ENCODE measurements at regions not wholly inside any gene's neighbourhood (a gene's known extent, or its start where the extent isn't known, plus 50 kb on each side); places are given as distances from the start of the nearest gene placed in this dataset.

- Histone ChIP-seq H3K36me3 (replicated peaks in 1 of 2; ENCODE audit: control insufficient read depth in 1 of 2, insufficient read depth in 2 of 2, low read length in 2 of 2) (no peaks in the 10 kb centered on the region), H3K4me3 (replicated peaks in 1 of 3; ENCODE audit: insufficient read depth in 1 of 3, low read depth in 2 of 3, low read length in 3 of 3) (no peak overlapping the region), H3K79me2 (ENCODE audit: insufficient read depth, low read length) (no peaks in the 10 kb centered on the region), H3K27ac (ENCODE audit: extremely low read length, insufficient read depth, low read length) (no peak overlapping the region), H2AFZ (ENCODE audit: low read length) (no peak overlapping the region), H3K4me2 (ENCODE audit: low read depth, low read length) (no peak overlapping the region), H3K9me3 (ENCODE audit: low read length) (peaks cover 54% of the 10 kb centered on the region), H3K9ac (ENCODE audit: insufficient read depth, low read depth, low read length) (no peak overlapping the region), H4K20me1 (ENCODE audit: insufficient read depth, low read length) (no peaks in the 10 kb centered on the region), H3K4me1 (ENCODE audit: insufficient read depth, low read length) (no peaks in the 10 kb centered on the region), H3K27me3 (ENCODE audit: control insufficient read depth in 1 of 2, insufficient read depth in 2 of 2, low read length in 2 of 2) (no peaks in the 10 kb centered on the region)
- FAIRE-seq (no peak), DNase-seq (ENCODE audit: low spot score) (no peak), ATAC-seq (no peak)
- WGBS (ENCODE audit: low lambda C conversion rate): 19% methylated on average over 7 of the region's 12 CpGs
- ChIA-PET CTCF (ENCODE audit: low intra/inter-chr PET ratio, low total read pairs) (no interaction called here), POLR2A (no interaction called here)
- TF ChIP-seq JUN (CRISPR knock-in tag; IDR thresholded peaks at IDR 0.05) (no peak), ZNF562 (CRISPR knock-in tag; IDR thresholded peaks at IDR 0.05; ENCODE audit: borderline replicate concordance) (no peak), TCF7L2 (IDR thresholded peaks at IDR 0.05; ENCODE audit: low read depth, low read length) (no peak), KAT2B (IDR thresholded peaks at IDR 0.05; ENCODE audit: borderline replicate concordance, low read depth, low read length) (no peak), IRF9 (CRISPR knock-in tag; IDR thresholded peaks at IDR 0.05; ENCODE audit: borderline replicate concordance) (no peak), KLF11 (CRISPR knock-in tag; IDR thresholded peaks at IDR 0.05) (no peak), ZNF768 (CRISPR knock-in tag; IDR thresholded peaks at IDR 0.05) (no peak), ZNF550 (CRISPR knock-in tag; IDR thresholded peaks at IDR 0.05; ENCODE audit: borderline replicate concordance) (no peak), ZNF18 (CRISPR knock-in tag; IDR thresholded peaks at IDR 0.05; ENCODE audit: insufficient replicate concordance) (no peak), HCFC1 (IDR thresholded peaks at IDR 0.05; ENCODE audit: low read depth, low read length) (no peak), PHF21A (CRISPR knock-in tag; IDR thresholded peaks at IDR 0.05) (no peak), ZNF556 (CRISPR knock-in tag; IDR thresholded peaks at IDR 0.05; ENCODE audit: borderline replicate concordance) (no peak), ZNF781 (CRISPR knock-in tag; IDR thresholded peaks at IDR 0.05; ENCODE audit: borderline replicate concordance, not compliant biosample characterization) (no peak), PHB2 (IDR thresholded peaks at IDR 0.05; ENCODE audit: partially characterized antibody) (no peak), RELA (CRISPR knock-in tag; IDR thresholded peaks at IDR 0.05) (no peak)
- intact Hi-C loops (cut with micrococcal nuclease; ENCODE audit: unreplicated experiment): no loop called here
- in situ Hi-C loops (cut with HindIII; ENCODE audit: extremely low pct_ligation_motif_present, low pct_unique_long_range_greater_than_20kb): no loop called here
- no TSS peak for BruUV-seq (replicated peaks)
These were observed 376.4 kb downstream of the KCTD8 start for GRCh38 chr4:44071959-44072955.

All from HepG2 (cell line).